PC-3 (cell line): ENCODE measurements at regions not wholly inside any gene's neighbourhood (a gene's known extent, or its start where the extent isn't known, plus 50 kb on each side); places are given as distances from the start of the nearest gene placed in this dataset.

Experiments used
- ATAC-seq: fragments of 200-7000 bp; cut with Tn5 transposase; 2 replicates; pipeline ENCODE4 v1.9.1; 2020; ENCODE audit warnings: mild to moderate bottlenecking, moderate library complexity
- BruUV-seq: library from RNA; stranded (reverse); fragments of 400-500 nt; replicated peaks from 2 replicates; lab custom pipeline; 2021; lab: Mats Ljungman, UMichigan
- CTCF ChIA-PET: fragments of 300-600 bp; sonication (Branson Sonifier 250); formaldehyde crosslinking; loops from one replicate; lab custom pipeline; 2022; ENCODE audit warnings: antibody characterized with exemption; lab: Charles Lee
- POLR2A ChIA-PET: fragments of 300-600 bp; sonication (Branson Sonifier 250); formaldehyde crosslinking; loops from one replicate; lab custom pipeline; 2022; ENCODE audit warnings: antibody characterized with exemption; ENCODE audit not compliant: unreplicated experiment; lab: Charles Lee
- DNase-seq: peaks from one replicate; pipeline ENCODE4 v3.0.0-alpha.2; 2015
- H2AFZ ChIP-seq: fragments of 300-600 bp; sonication (generic); 2 replicates; pipeline ENCODE4 v1.6.0; 2016; ENCODE audit warnings: antibody characterized with exemption, low read length
- H3F3A ChIP-seq: fragments of 300-600 bp; sonication (generic); one replicate; pipeline ENCODE4 v1.6.0; 2017; ENCODE audit warnings: antibody characterized with exemption, low read length, control low read depth, mild to moderate bottlenecking; ENCODE audit not compliant: unreplicated experiment
- H3K27ac ChIP-seq: fragments of 300-600 bp; sonication (generic); 2 replicates; pipeline ENCODE4 v1.5.1; 2016; ENCODE audit warnings: mild to moderate bottlenecking, low read length
- H3K27me3 ChIP-seq: fragments of 300-600 bp; sonication (generic); 2 replicates; pipeline ENCODE4 v1.6.1; 2016; ENCODE audit warnings: low read length, mixed read lengths
- H3K36me3 ChIP-seq: fragments of 300-600 bp; sonication (generic); 2 replicates; pipeline ENCODE4 v1.6.1; 2016; ENCODE audit warnings: low read depth, mixed run types, low read length, mixed read lengths
- H3K4me1 ChIP-seq: fragments of 300-600 bp; sonication (generic); 2 replicates; pipeline ENCODE4 v1.5.1; 2016; ENCODE audit warnings: low read length; ENCODE audit not compliant: insufficient read depth
- H3K4me2 ChIP-seq: fragments of 300-600 bp; sonication (generic); 2 replicates; pipeline ENCODE4 v1.6.0; 2016; ENCODE audit warnings: low read length
- H3K4me3 ChIP-seq: fragments of 300-600 bp; sonication (generic); 2 replicates; pipeline ENCODE4 v1.5.1; 2016; ENCODE audit warnings: mild to moderate bottlenecking, low read length, mixed read lengths
- H3K79me2 ChIP-seq: fragments of 300-600 bp; sonication (generic); 2 replicates; pipeline ENCODE4 v1.6.1; 2017; ENCODE audit warnings: low read length, mixed read lengths
- H3K9ac ChIP-seq: fragments of 300-600 bp; sonication (generic); 2 replicates; pipeline ENCODE4 v1.6.0; 2016; ENCODE audit warnings: mild to moderate bottlenecking, low read length
- H3K9me2 ChIP-seq: fragments of 300-600 bp; sonication (generic); replicated peaks from 2 replicates; pipeline ENCODE4 v1.6.1; 2016; ENCODE audit warnings: mixed run types, low read length, mixed read lengths
- H3K9me3 ChIP-seq: fragments of 300-600 bp; sonication (generic); 2 replicates; pipeline ENCODE4 v1.6.1; 2016; ENCODE audit warnings: low read length, mixed read lengths
- H4K20me1 ChIP-seq: fragments of 300-600 bp; sonication (generic); 2 replicates; pipeline ENCODE4 v1.6.1; 2016; ENCODE audit warnings: low read length, mixed read lengths
- CTCF ChIP-seq: fragments of 300-600 bp; sonication (generic); conservative IDR thresholded peaks from 2 replicates; pipeline ENCODE4 v1.5.1; 2017; ENCODE audit warnings: antibody characterized with exemption, low read depth, mild to moderate bottlenecking, low read length
- EZH2 ChIP-seq: fragments of 300-600 bp; sonication (generic); IDR thresholded peaks from one replicate; pipeline ENCODE4 v1.6.1; 2017; ENCODE audit warnings: antibody characterized with exemption, mild to moderate bottlenecking, low read length; ENCODE audit not compliant: unreplicated experiment
- EZH2phosphoT487 ChIP-seq: fragments of 300-600 bp; sonication (generic); IDR thresholded peaks from 2 replicates; pipeline ENCODE4 v1.6.1; 2018; ENCODE audit warnings: mild to moderate bottlenecking, antibody characterized with exemption, low read length, borderline replicate concordance
- intact Hi-C: fragments of 100-400 bp; cut with micrococcal nuclease; formaldehyde crosslinking; loops from 2 replicates; pipeline ENCODE4 v1.9.0; 2023

GRCh38 chr14:86790408-86791364, 1202.3 kb downstream of the GALC start:
- Histone ChIP-seq H3K4me3 (no peak overlapping the region), H2AFZ (no peak overlapping the region), H4K20me1 (no peaks in the 10 kb centered on the region), H3K9me2 (no peaks in the 10 kb centered on the region), H3K36me3 (no peaks in the 10 kb centered on the region), H3K27ac (no peak overlapping the region), H3F3A (no peaks in the 10 kb centered on the region), H3K9ac (no peak overlapping the region), H3K4me2 (no peak overlapping the region), H3K27me3 (no peaks in the 10 kb centered on the region), H3K9me3 (0 out of 2 replicates have a peak, but pooled peaks cover 3% of the 10 kb centered on the region), H3K79me2 (no peaks in the 10 kb centered on the region), H3K4me1 (no peaks in the 10 kb centered on the region)
- no peak for ATAC-seq
- intact Hi-C loops: no loop called here
- no TSS peak for BruUV-seq
- no peak for DNase-seq
- TF ChIP-seq EZH2 (no peak), CTCF (no peak), EZH2phosphoT487 (no peak)
- ChIA-PET CTCF (no interaction called here), POLR2A (no interaction called here)

GRCh38 chr14:86788224-86788623, 1204.8 kb downstream of the GALC start:
- H2AFZ ChIP-seq: no peak overlapping the region
- no peaks in the 10 kb centered on the region for H3K79me2 ChIP-seq
- no peak overlapping the region for H3K4me2 ChIP-seq
- BruUV-seq: no TSS peak
- 0 out of 2 replicates have a peak, but pooled peaks cover 3% of the 10 kb centered on the region for H3K9me3 ChIP-seq
- ATAC-seq (no peak), DNase-seq (no peak)
- CTCF ChIA-PET: no interaction called here
- H3K36me3 ChIP-seq: no peaks in the 10 kb centered on the region
- no peaks in the 10 kb centered on the region for H3K4me1 ChIP-seq
- no peaks in the 10 kb centered on the region for H3F3A ChIP-seq
- H3K9ac ChIP-seq: no peak overlapping the region
- H3K4me3 ChIP-seq: no peak overlapping the region
- intact Hi-C loops: no loop called here
- no peak overlapping the region for H3K27ac ChIP-seq
- H4K20me1 ChIP-seq: no peaks in the 10 kb centered on the region
- TF ChIP-seq CTCF (no peak), EZH2phosphoT487 (no peak), EZH2 (no peak)
- no peaks in the 10 kb centered on the region for H3K9me2 ChIP-seq
- no peaks in the 10 kb centered on the region for H3K27me3 ChIP-seq
- POLR2A ChIA-PET: no interaction called here

- no peak overlapping the region for H3K4me3 ChIP-seq
- H3K27ac ChIP-seq: no peak overlapping the region
- H3K4me1 ChIP-seq: no peaks in the 10 kb centered on the region
- no peaks in the 10 kb centered on the region for H3K9me2 ChIP-seq
- ATAC-seq (no peak), DNase-seq (peak; percentile 15)
- CTCF ChIA-PET: no interaction called here
- H3K9me3 ChIP-seq: 0 out of 2 replicates have a peak, but pooled peaks cover 3% of the 10 kb centered on the region
- no peaks in the 10 kb centered on the region for H3K79me2 ChIP-seq
- H3K4me2 ChIP-seq: no peak overlapping the region
- H3F3A ChIP-seq: no peaks in the 10 kb centered on the region
- intact Hi-C loops: no loop called here
- POLR2A ChIA-PET: no interaction called here
- no peak overlapping the region for H2AFZ ChIP-seq
- no peaks in the 10 kb centered on the region for H3K36me3 ChIP-seq
- H3K9ac ChIP-seq: no peak overlapping the region
- TF ChIP-seq CTCF (no peak), EZH2phosphoT487 (no peak), EZH2 (no peak)
- no TSS peak for BruUV-seq
- no peaks in the 10 kb centered on the region for H3K27me3 ChIP-seq
- H4K20me1 ChIP-seq: no peaks in the 10 kb centered on the region
These were observed 1205.3 kb downstream of the GALC start for GRCh38 chr14:86787717-86788116.
